Jurkat, Clone E6-1 (cell line): ENCODE measurements at regions not wholly inside any gene's neighbourhood (a gene's known extent, or its start where the extent isn't known, plus 50 kb on each side); places are given as distances from the start of the nearest gene placed in this dataset.
"Not testable (repeated sequence)": the region's sequence is repeated elsewhere in the genome, so short reads cannot be mapped to it uniquely, and the experiment has no call there.

Source experiments
- DNase-seq: peaks from one replicate; pipeline ENCODE4 v3.0.0-alpha.2; 2011; ENCODE audit warnings: low read depth, low spot score
- H3K4me3 ChIP-seq: 2 replicates; pipeline ENCODE4 v1.5.1; 2011; ENCODE audit warnings: mild to moderate bottlenecking, low read length, control low read depth, moderate library complexity

DNA sequence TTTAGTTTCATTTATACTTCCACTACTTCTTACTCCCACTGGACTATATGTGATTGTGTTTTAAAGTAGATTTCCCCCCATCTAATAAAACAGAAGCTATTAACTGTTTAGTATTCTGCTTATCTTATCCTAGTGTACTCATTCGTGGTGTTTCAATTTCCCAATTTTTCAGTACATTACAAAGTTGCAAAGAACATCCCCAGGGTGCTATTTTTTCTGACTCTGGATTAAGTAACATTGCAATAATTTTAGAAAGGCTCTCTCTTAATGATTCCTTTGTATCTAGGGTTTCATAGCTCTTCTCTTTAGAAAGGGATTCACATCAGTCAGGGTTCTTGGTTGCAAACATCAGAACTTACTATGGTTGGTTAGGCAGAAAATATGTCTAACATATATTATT is 317.9 kb upstream of the DIPK2B start:
- DNase-seq: no peak
- H3K4me3 ChIP-seq: no peak overlapping the region

DNA sequence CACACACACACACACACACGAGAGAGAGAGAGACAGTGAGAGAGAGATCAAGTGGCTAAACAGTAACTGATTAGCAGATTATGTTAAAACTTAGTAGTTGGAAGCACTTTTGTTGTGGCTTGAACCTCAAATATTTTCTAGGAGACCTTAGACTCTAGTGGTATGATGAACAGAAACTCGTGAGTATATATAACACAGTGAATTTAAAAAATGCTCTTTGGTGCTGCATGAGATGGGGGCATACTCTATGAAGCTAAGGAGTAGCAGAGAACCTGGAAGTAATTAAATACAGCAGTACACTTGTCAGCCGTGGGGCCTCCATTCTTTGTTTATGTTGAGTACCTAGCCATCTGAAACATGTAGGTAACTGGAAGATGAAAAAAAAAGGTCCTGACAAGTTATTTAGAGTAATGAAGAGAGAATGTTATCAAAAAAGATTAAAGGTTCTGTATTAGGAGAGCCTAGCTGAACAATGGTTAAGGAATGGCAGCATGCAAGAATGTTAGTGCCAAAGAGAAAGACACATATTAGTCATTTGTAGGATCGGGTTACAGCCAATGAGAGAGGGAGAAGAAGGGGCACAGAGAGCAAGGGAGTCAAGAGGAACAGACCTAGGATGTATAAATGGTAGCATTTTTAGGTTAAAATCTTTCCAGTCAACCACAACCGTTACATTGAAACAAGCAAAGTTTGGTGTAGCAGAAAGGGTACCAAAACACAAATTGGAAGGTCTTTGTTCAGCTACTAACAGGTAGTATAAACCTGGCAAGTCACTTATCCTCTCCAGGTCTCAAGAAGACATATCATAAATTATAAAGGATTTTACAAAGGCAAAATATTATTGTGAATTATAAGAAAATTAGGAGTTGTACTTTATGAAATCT is 316.7 kb upstream of the DIPK2B start:
- DNase-seq: no peak
- no peak overlapping the region for H3K4me3 ChIP-seq

DNA sequence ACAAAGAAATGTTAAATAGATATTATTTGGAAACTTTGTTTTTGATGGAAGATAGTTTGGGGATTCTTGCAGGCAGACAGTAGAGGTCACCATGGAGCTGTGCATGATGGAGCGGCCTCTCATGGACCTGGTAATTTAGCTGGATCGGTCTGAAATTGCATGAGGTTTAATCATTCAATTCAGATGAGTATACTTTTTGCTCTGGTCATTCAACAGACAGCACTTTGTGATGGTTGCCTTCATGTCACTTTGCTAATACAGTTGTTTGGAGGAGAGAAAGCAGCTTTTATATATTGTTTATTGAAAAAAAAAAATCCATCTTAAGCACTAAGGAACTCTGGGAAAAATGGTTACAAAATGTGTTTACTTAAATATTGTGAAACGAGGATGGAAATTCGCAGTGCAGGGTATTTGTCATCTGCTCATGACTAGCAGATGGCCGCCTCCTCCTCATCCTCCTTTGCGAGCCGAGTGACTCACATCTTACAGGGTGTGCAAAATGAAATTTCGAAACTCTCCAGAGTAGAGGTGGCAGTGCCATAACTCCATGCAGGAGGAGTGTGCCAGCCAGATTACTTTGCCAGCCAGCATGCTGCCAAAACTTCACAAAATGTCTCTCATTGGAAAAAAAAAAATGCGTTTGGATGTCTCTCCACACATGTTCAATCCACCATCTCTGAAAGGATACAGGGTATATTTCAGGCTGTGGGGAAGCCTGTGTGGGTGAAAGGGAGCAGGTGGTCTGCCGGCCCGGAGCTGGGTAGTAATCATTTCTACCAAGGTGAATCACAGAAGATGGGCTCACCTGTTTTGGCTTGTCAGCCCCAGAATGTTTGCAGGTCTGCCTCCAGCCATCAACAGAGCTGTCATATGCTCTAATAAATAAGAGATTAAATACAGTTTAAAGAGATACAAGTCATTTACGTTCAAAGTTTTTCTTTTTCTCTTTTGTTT is 314.9 kb upstream of the DIPK2B start:
- peak; percentile 23 for DNase-seq
- no peak overlapping the region for H3K4me3 ChIP-seq

DNA sequence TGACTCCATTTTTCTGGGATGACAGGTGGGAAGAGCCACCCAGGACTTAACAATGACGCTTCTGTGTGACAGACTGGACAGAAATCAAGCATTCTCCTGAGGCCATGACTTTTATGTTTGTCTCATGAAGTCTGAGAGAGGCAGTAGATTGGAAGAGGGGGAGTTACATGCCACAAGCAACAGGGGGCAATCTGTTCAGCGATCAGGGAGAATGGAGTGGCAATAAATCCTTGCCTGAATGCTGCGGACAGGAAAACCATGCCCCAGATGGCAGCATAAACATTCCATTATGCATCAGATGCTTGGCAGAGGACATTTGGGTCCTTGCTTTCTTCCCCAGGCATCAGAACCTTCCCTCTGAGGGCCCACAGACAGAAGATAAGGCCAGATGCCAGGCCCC is 312.4 kb upstream of the DIPK2B start:
- no peak overlapping the region for H3K4me3 ChIP-seq
- DNase-seq: no peak

GRCh38 chrX:45508454-45508853 is 307.8 kb upstream of the DIPK2B start:
- no peak for DNase-seq
- H3K4me3 ChIP-seq: no peak overlapping the region

- H3K4me3 ChIP-seq: no peak overlapping the region
- DNase-seq: no peak
Observed at GRCh38 chrX:45506149-45506730, 305.6 kb upstream of the DIPK2B start.

GRCh38 chrX:45505214-45505613 is 304.5 kb upstream of the DIPK2B start:
- no peak for DNase-seq
- no peak overlapping the region for H3K4me3 ChIP-seq

- not testable (repeated sequence) for H3K4me3 ChIP-seq, DNase-seq
Observed at GRCh38 chrX:45503787-45504362, 303.2 kb upstream of the DIPK2B start.

DNA sequence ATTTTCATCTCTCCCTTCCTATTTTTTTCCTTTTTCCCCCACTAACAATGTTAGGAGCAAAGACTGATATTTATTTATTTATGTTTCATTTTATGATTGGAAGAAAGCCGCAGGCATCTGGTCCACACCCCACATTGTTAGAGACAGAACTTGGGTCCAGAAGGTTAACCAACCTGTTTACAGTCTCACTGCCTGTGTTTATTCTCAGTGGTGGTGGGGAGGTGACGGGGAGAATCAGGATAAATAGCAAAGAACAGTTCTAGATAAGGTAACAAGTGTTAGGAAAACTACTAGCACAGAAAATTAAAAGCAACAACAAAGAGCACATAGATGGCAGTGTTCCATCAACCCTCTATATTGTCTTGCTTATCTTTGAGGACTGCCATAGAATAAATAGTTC is 301.7 kb upstream of the DIPK2B start:
- H3K4me3 ChIP-seq: no peak overlapping the region
- no peak for DNase-seq

DNA sequence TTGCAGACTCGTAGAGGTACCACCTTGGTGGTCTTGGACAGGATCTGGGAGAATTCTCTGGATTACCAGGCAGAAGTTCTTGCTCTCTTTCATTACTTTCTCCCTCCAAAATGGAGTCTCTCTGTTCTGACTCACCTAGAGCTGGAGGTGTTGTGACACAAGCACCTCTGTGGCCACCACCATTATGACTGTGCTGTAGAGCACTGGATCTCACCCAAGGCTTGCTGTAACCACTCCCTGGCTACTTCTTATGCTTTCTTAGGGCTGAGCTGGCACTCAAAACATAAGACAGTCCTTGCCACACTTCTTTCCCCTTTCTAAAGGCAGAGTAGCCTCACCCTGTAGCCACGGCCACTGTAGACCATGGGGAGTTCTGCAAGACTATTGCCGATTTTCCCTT is 296.6 kb upstream of the DIPK2B start:
- no peak for DNase-seq
- no peak overlapping the region for H3K4me3 ChIP-seq

GRCh38 chrX:45485719-45486118 is 285.0 kb upstream of the DIPK2B start:
- H3K4me3 ChIP-seq: no peak overlapping the region
- no peak for DNase-seq

- no peak for DNase-seq
- no peak overlapping the region for H3K4me3 ChIP-seq
Observed at GRCh38 chrX:45479835-45480422, 279.3 kb upstream of the DIPK2B start.

DNA sequence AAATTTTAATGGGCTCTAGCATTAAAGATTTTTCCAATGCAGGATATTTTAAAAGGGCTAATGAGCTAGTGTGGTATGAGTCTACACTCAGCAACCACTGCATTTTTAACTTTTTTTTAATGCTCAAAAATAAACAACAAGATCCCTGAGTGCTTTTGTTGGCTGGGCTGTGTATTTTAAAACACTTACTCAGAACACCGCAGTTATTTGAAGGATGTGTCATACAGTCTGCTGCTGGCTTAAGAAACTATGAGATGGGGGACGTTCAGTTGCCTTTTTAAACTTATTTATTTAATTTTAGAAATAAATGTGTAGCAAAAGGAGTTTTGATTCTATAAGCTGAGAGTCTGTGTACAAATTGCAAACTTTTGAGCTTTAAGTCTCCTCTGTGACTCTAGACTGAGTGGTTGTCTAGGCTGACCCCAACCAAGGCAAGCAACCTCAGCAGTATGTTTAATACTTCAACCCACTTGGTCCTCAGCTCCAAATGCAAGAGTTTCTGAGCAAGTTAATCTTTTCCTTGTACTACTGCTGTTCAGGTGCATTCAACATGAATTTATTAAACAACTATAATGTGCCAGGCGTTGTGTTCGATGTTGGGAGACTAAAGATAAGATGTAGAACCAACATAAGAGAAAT is 278.6 kb upstream of the DIPK2B start:
- no peak for DNase-seq
- H3K4me3 ChIP-seq: no peak overlapping the region

GRCh38 chrX:45472968-45473367 is 272.3 kb upstream of the DIPK2B start:
- H3K4me3 ChIP-seq: no peak overlapping the region
- no peak for DNase-seq

GRCh38 chrX:45467537-45467936 is 266.9 kb upstream of the DIPK2B start:
- H3K4me3 ChIP-seq, DNase-seq: not testable (repeated sequence)

DNA sequence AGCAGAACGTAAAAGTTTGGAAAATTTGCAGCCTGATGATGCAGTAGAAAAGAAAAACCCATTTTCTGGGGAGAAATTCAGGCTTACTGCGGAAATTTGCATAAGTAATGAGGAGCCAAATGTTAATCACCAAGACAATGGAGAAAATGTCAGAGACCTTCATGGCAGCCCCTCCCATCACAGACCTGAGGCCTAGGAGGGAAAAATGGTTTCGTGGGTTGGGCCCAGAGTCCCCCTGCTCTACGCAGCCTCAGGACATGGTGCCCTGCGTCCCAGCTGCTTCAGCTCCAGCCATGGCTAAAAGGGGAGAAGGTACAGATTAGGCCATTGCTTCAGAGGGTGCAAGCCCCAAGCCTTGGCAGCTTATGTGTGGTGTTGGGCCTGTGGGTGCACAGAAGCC is 255.1 kb upstream of the DIPK2B start:
- H3K4me3 ChIP-seq, DNase-seq: not testable (repeated sequence)

DNA sequence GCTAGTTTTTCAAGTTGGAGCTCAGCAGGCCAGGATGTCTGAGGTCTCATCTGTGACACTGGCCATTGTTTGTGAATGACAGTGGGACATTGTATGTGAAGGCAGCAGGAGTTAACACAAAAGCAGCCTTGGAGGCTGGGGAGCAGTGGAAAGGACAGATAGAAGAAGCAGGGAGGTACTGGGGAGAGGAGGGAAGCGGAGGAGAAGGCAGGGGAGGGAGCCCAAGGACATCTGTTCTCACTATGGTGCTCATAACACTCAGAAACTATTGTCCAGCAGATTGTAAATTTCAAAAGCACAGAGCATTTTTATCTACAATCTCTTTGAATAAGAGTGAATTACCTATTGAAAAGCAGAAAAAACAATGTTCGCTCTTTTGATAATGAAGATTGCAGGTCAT is 253.6 kb upstream of the DIPK2B start:
- no peak for DNase-seq
- H3K4me3 ChIP-seq: no peak overlapping the region

- no peak for DNase-seq
- H3K4me3 ChIP-seq: no peak overlapping the region
Observed at GRCh38 chrX:45449982-45450381, 249.3 kb upstream of the DIPK2B start.

- no peak overlapping the region for H3K4me3 ChIP-seq
- no peak for DNase-seq
Observed at GRCh38 chrX:45447995-45448394, 247.3 kb upstream of the DIPK2B start.
